Astrocyte (in vitro differentiated cells and primary cell): ENCODE measurements at regions not wholly inside any gene's neighbourhood (a gene's known extent, or its start where the extent isn't known, plus 50 kb on each side); places are given as distances from the start of the nearest gene placed in this dataset.
A peak's percentile ranks its signal among the peaks of the same experiment; 100 is the strongest.

Experiments used
- DNase-seq: peaks from one replicate; pipeline ENCODE4 v3.0.0-alpha.2; 2010; ENCODE audit warnings: low read depth
- FAIRE-seq: peaks from 2 replicates; lab custom pipeline; 2011; peaks lifted over from hg19 to GRCh38; lab: Jason Lieb, UNC
- H2AFZ ChIP-seq: 2 replicates; pipeline ENCODE4 v1.6.0; 2012; ENCODE audit warnings: low read depth, low read length, inconsistent platforms
- H3K27ac ChIP-seq: 2 replicates; pipeline ENCODE4 v1.5.1; 2011; ENCODE audit warnings: low read depth, low read length, inconsistent platforms
- H3K27me3 ChIP-seq: 2 replicates; pipeline ENCODE4 v1.6.0; 2011; ENCODE audit warnings: low read length, inconsistent platforms; ENCODE audit not compliant: insufficient read depth
- H3K36me3 ChIP-seq: 2 replicates; pipeline ENCODE4 v1.5.1; 2011; ENCODE audit warnings: low read length, inconsistent platforms; ENCODE audit not compliant: insufficient read depth
- H3K4me1 ChIP-seq: 2 replicates; pipeline ENCODE4 v1.5.1; 2011; ENCODE audit warnings: low read length, inconsistent platforms; ENCODE audit not compliant: insufficient read depth
- H3K4me2 ChIP-seq: 2 replicates; pipeline ENCODE4 v1.6.0; 2012; ENCODE audit warnings: low read length, inconsistent platforms
- H3K4me3 ChIP-seq: 2 replicates; pipeline ENCODE4 v1.5.1; 2011; ENCODE audit warnings: low read depth, mild to moderate bottlenecking, low read length, inconsistent platforms; ENCODE audit not compliant: insufficient read depth
- H3K79me2 ChIP-seq: 2 replicates; pipeline ENCODE4 v1.6.0; 2012; ENCODE audit warnings: mild to moderate bottlenecking, low read length, inconsistent platforms; ENCODE audit not compliant: insufficient read depth
- H3K9ac ChIP-seq: 2 replicates; pipeline ENCODE4 v1.6.0; 2012; ENCODE audit warnings: mild to moderate bottlenecking, low read length, inconsistent platforms
- H3K9me3 ChIP-seq: 2 replicates; pipeline ENCODE4 v1.5.1; 2012; ENCODE audit warnings: low read depth, mild to moderate bottlenecking, low read length, inconsistent platforms; ENCODE audit not compliant: insufficient read depth
- H4K20me1 ChIP-seq: 2 replicates; pipeline ENCODE4 v1.6.0; 2012; ENCODE audit warnings: low read length, inconsistent platforms; ENCODE audit not compliant: insufficient read depth
- H3K27ac Mint-ChIP-seq: one replicate; pipeline ENCODE4 v1.8.0; 2021; ENCODE audit warnings: mild to moderate bottlenecking, mixed read lengths; ENCODE audit not compliant: unreplicated experiment
- H3K27me3 Mint-ChIP-seq: one replicate; pipeline ENCODE4 v1.8.0; 2021; ENCODE audit warnings: low read depth, mixed read lengths; ENCODE audit not compliant: unreplicated experiment
- H3K36me3 Mint-ChIP-seq: one replicate; pipeline ENCODE4 v1.8.0; 2021; ENCODE audit warnings: low read depth, mixed read lengths; ENCODE audit not compliant: unreplicated experiment
- H3K4me1 Mint-ChIP-seq: one replicate; pipeline ENCODE4 v1.8.0; 2021; ENCODE audit warnings: low read depth, mixed read lengths; ENCODE audit not compliant: unreplicated experiment
- H3K4me3 Mint-ChIP-seq: one replicate; pipeline ENCODE4 v1.8.0; 2021; ENCODE audit warnings: mild to moderate bottlenecking, moderate library complexity, mixed read lengths; ENCODE audit not compliant: unreplicated experiment
- H3K9me3 Mint-ChIP-seq: one replicate; pipeline ENCODE4 v1.8.0; 2021; ENCODE audit warnings: mild to moderate bottlenecking, mixed read lengths; ENCODE audit not compliant: unreplicated experiment
- EZH2 ChIP-seq: IDR thresholded peaks from 2 replicates; pipeline ENCODE4 v1.6.1; 2012; ENCODE audit warnings: mild to moderate bottlenecking, low read length, inconsistent platforms; ENCODE audit not compliant: insufficient read depth
- TF ChIP-seq, protein P1 (sequence below): IDR thresholded peaks from 2 replicates; pipeline ENCODE4 v1.5.1; 2011; ENCODE audit warnings: low read depth, mild to moderate bottlenecking, inconsistent platforms, low read length, moderate library complexity; ENCODE audit not compliant: insufficient read depth

DNA sequence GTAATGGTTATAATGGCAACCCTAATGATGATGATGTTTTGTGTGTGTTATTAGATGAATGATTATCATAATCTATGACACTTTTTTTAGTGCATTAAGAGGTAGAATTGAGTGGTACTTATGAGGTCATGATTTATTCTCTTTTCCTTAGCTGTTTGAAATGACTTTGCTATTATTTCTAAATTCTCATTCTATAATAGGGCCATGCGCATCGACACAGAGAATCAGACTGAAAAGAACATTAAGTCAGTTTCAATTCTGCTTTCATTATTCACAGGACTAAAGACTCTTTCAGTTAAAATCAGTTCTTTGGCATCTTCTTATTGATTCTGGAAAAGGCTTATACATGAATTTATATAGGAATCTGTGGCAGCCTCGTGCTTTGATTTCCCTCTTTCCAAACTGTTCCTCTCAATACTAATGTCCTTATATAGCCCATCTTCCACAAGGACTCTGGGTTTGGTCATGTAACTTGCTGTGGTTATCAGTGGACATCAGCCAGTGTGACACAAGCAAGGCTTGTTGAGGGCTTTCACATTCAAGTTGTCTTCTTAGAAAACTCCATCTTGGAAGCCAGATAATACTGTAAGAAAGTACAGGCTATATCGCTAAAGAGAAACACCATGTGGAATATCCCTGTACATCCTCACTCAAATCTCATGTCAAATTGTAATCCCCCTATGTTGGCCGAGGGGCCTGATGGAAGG lies 140.3 kb upstream of the CHD1 start:
- no peaks in the 10 kb centered on the region for H3K27me3 Mint-ChIP-seq
- no peaks in the 10 kb centered on the region for H3K36me3 Mint-ChIP-seq
- no peak overlapping the region for H2AFZ ChIP-seq
- H3K9me3 Mint-ChIP-seq, result peaks cover 4% of the 10 kb centered on the region
- H4K20me1 ChIP-seq, result no peaks in the 10 kb centered on the region
- H3K4me3 Mint-ChIP-seq, result no peak overlapping the region
- H3K27ac Mint-ChIP-seq, result no peak overlapping the region
- H3K36me3 ChIP-seq, result no peaks in the 10 kb centered on the region
- H3K79me2 ChIP-seq, result no peaks in the 10 kb centered on the region
- no peak overlapping the region for H3K27ac ChIP-seq
- H3K4me1 Mint-ChIP-seq, result peaks cover 3% of the 10 kb centered on the region
- H3K27me3 ChIP-seq, result no peaks in the 10 kb centered on the region
- no peak for TF ChIP-seq EZH2
- TF ChIP-seq, protein P1, sequence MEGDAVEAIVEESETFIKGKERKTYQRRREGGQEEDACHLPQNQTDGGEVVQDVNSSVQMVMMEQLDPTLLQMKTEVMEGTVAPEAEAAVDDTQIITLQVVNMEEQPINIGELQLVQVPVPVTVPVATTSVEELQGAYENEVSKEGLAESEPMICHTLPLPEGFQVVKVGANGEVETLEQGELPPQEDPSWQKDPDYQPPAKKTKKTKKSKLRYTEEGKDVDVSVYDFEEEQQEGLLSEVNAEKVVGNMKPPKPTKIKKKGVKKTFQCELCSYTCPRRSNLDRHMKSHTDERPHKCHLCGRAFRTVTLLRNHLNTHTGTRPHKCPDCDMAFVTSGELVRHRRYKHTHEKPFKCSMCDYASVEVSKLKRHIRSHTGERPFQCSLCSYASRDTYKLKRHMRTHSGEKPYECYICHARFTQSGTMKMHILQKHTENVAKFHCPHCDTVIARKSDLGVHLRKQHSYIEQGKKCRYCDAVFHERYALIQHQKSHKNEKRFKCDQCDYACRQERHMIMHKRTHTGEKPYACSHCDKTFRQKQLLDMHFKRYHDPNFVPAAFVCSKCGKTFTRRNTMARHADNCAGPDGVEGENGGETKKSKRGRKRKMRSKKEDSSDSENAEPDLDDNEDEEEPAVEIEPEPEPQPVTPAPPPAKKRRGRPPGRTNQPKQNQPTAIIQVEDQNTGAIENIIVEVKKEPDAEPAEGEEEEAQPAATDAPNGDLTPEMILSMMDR, result no peak
- H3K9ac ChIP-seq, result no peak overlapping the region
- H3K4me1 ChIP-seq, result no peaks in the 10 kb centered on the region
- no peak for FAIRE-seq
- no peaks in the 10 kb centered on the region for H3K9me3 ChIP-seq
- H3K4me2 ChIP-seq, result no peak overlapping the region
- DNase-seq, result no peak
- H3K4me3 ChIP-seq, result no peak overlapping the region

DNA sequence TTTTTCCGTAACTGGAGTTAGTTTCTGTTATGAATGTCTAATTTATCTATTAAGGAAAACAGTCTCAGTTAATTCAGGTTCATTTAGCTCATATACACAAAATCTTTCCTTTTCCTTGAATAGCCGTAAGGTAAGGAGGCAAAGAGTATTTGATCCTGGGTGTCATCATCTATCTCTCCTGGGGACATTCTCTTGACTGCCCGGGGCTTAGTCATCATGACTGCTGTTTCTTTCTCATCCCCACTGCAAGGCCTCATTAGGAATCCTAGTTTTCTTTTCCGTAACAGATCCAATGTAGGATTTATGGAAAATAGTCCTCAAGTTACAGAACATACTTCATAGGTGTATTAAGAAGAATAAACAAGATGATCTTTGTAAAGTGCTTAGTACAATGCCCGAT lies 134.9 kb upstream of the CHD1 start:
- FAIRE-seq, result peak; percentile 23
- TF ChIP-seq, protein P1, result no peak
- no peak for TF ChIP-seq EZH2

GRCh38 chr5:99061711-99062110 lies 132.9 kb upstream of the CHD1 start:
- H3K4me3 Mint-ChIP-seq, result peak overlapping the region; percentile 15
- H3K4me1 ChIP-seq, result peaks cover 22% of the 10 kb centered on the region
- no peaks in the 10 kb centered on the region for H3K79me2 ChIP-seq
- no peaks in the 10 kb centered on the region for H3K9me3 ChIP-seq
- H3K36me3 Mint-ChIP-seq, result no peaks in the 10 kb centered on the region
- peak overlapping the region; percentile 93 for H3K27ac ChIP-seq
- no peaks in the 10 kb centered on the region for H3K27me3 Mint-ChIP-seq
- H3K9ac ChIP-seq, result peak overlapping the region; percentile 77
- FAIRE-seq, result peak; percentile 93
- peak overlapping the region; percentile 39 for H2AFZ ChIP-seq
- peaks cover 28% of the 10 kb centered on the region for H3K4me1 Mint-ChIP-seq
- peak; percentile 74 for DNase-seq
- TF ChIP-seq EZH2, result no peak
- TF ChIP-seq, protein P1, result no peak
- H3K36me3 ChIP-seq, result no peaks in the 10 kb centered on the region
- H4K20me1 ChIP-seq, result no peaks in the 10 kb centered on the region
- H3K27ac Mint-ChIP-seq, result peak overlapping the region; percentile 94
- H3K27me3 ChIP-seq, result no peaks in the 10 kb centered on the region
- H3K4me2 ChIP-seq, result peak overlapping the region; percentile 79
- H3K9me3 Mint-ChIP-seq, result peaks cover 4% of the 10 kb centered on the region
- H3K4me3 ChIP-seq, result peak overlapping the region; percentile 28

More for the DNA sequence above, 134.9 kb upstream of the CHD1 start:
- Mint-ChIP-seq H3K27ac (peak overlapping the region; percentile 75), H3K27me3 (no peaks in the 10 kb centered on the region), H3K36me3 (no peaks in the 10 kb centered on the region), H3K4me1 (peaks cover 24% of the 10 kb centered on the region), H3K4me3 (no peak overlapping the region), H3K9me3 (peaks cover 4% of the 10 kb centered on the region)
- Histone ChIP-seq H2AFZ (no peak overlapping the region), H4K20me1 (no peaks in the 10 kb centered on the region), H3K36me3 (no peaks in the 10 kb centered on the region), H3K9me3 (no peaks in the 10 kb centered on the region), H3K27me3 (no peaks in the 10 kb centered on the region), H3K4me2 (no peak overlapping the region), H3K27ac (no peak overlapping the region), H3K79me2 (no peaks in the 10 kb centered on the region), H3K4me1 (peaks cover 22% of the 10 kb centered on the region), H3K4me3 (no peak overlapping the region), H3K9ac (no peak overlapping the region)
- no peak for DNase-seq
